Tibial nerve (tissue), 4 donors: ENCODE measurements at regions not wholly inside any gene's neighbourhood (a gene's known extent, or its start where the extent isn't known, plus 50 kb on each side); places are given as distances from the start of the nearest gene placed in this dataset.

ENCODE experiments used
- EP300 ChIP-seq, 2 donors: sonication (generic); formaldehyde crosslinking; IDR thresholded peaks; one replicate each; pipeline ENCODE4 v1.6.1; 2017; ENCODE audit warnings: antibody characterized with exemption in 2 of 2, mild to moderate bottlenecking in 1 of 2
- POLR2A ChIP-seq, 2 donors: fragments of 450-650 bp; IDR thresholded peaks; one replicate each; pipeline ENCODE4 v1.6.1; 2017; ENCODE audit warnings: antibody characterized with exemption in 2 of 2, mild to moderate bottlenecking in 2 of 2, moderate library complexity in 2 of 2
- TF ChIP-seq, protein P1 (sequence below), 5 experiments: fragments of 200-600 bp in 3 of 5; fragments of 450-650 bp in 2 of 5; sonication (generic) in 3 of 5; IDR thresholded peaks; one replicate each; pipeline ENCODE4 v1.5.1; 2016 to 2019; ENCODE audit warnings: antibody characterized with exemption in 5 of 5, mild to moderate bottlenecking in 3 of 5, moderate library complexity in 2 of 5

DNA sequence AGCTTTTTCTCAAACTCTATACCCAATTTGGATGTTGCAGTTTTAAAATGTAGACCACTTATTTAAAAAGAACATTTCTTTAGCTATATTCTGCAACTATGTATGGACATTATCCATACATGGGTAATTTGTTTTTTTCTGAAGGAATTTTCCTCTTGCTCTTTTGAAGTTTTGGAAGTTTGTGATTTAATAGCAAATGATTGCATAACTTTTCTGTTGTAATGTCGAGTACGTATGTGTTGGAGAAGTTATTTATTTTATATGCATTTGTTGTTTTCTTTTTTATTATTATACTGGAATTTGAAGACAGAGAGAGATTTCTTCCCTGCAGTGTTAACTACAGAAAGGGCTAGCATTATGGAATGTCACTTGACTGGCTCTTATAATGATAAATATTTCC, 207.7 kb upstream of the FANCL start:
- TF ChIP-seq, protein P1, sequence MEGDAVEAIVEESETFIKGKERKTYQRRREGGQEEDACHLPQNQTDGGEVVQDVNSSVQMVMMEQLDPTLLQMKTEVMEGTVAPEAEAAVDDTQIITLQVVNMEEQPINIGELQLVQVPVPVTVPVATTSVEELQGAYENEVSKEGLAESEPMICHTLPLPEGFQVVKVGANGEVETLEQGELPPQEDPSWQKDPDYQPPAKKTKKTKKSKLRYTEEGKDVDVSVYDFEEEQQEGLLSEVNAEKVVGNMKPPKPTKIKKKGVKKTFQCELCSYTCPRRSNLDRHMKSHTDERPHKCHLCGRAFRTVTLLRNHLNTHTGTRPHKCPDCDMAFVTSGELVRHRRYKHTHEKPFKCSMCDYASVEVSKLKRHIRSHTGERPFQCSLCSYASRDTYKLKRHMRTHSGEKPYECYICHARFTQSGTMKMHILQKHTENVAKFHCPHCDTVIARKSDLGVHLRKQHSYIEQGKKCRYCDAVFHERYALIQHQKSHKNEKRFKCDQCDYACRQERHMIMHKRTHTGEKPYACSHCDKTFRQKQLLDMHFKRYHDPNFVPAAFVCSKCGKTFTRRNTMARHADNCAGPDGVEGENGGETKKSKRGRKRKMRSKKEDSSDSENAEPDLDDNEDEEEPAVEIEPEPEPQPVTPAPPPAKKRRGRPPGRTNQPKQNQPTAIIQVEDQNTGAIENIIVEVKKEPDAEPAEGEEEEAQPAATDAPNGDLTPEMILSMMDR (IDR thresholded peaks at IDR 0.05): no peak
- TF ChIP-seq POLR2A (IDR thresholded peaks at IDR 0.05) (no peak), EP300 (IDR thresholded peaks at IDR 0.05) (no peak)
